GM21528 (cell line): ENCODE measurements at regions not wholly inside any gene's neighbourhood (a gene's known extent, or its start where the extent isn't known, plus 50 kb on each side); places are given as distances from the start of the nearest gene placed in this dataset.

Source experiments
- ATAC-seq: cut with Tn5 transposase; IDR thresholded peaks from one replicate; pipeline ENCODE4 v1.9.1; 2021; ENCODE audit warnings: mild to moderate bottlenecking, moderate library complexity; ENCODE audit not compliant: unreplicated experiment, low FRiP score

GRCh38 chr12:105773471-105773870, 365.3 kb downstream of the NUAK1 start:
- no peak for ATAC-seq

GRCh38 chr12:105774037-105774436, 364.7 kb downstream of the NUAK1 start:
- no peak for ATAC-seq

GRCh38 chr12:105775343-105775742, 363.4 kb downstream of the NUAK1 start:
- no peak for ATAC-seq

GRCh38 chr12:105783983-105784947, 354.5 kb downstream of the NUAK1 start:
- ATAC-seq = peak; percentile 66

GRCh38 chr12:105793421-105793820, 345.3 kb downstream of the NUAK1 start:
- no peak for ATAC-seq

GRCh38 chr12:105798256-105798845, 340.4 kb downstream of the NUAK1 start:
- ATAC-seq = no peak

GRCh38 chr12:105799103-105799502, 339.7 kb downstream of the NUAK1 start:
- no peak for ATAC-seq

GRCh38 chr12:105801351-105801750, 337.4 kb downstream of the NUAK1 start:
- ATAC-seq = no peak

- no peak for ATAC-seq
Measured at GRCh38 chr12:105803292-105803691, 335.5 kb downstream of the NUAK1 start.

- no peak for ATAC-seq
Measured at GRCh38 chr12:105804591-105805265, 334.0 kb downstream of the NUAK1 start.

GRCh38 chr12:105805730-105806399, 332.9 kb downstream of the NUAK1 start:
- ATAC-seq = no peak

- no peak for ATAC-seq
Measured at GRCh38 chr12:105806400-105806770, 332.4 kb downstream of the NUAK1 start.

GRCh38 chr12:105812366-105812765, 326.4 kb downstream of the NUAK1 start:
- ATAC-seq = no peak

- no peak for ATAC-seq
Measured at GRCh38 chr12:105813201-105813600, 325.6 kb downstream of the NUAK1 start.

GRCh38 chr12:105814283-105814682, 324.5 kb downstream of the NUAK1 start:
- ATAC-seq = no peak

GRCh38 chr12:105819549-105819948, 319.2 kb downstream of the NUAK1 start:
- ATAC-seq = no peak

GRCh38 chr12:105820429-105821125, 318.2 kb downstream of the NUAK1 start:
- ATAC-seq = no peak

- ATAC-seq = no peak
Measured at GRCh38 chr12:105822131-105823105, 316.3 kb downstream of the NUAK1 start.

GRCh38 chr12:105823810-105824209, 314.9 kb downstream of the NUAK1 start:
- ATAC-seq = no peak
